LoVo (cell line): ENCODE measurements at regions not wholly inside any gene's neighbourhood (a gene's known extent, or its start where the extent isn't known, plus 50 kb on each side); places are given as distances from the start of the nearest gene placed in this dataset.

Experiments
- DNase-seq: peaks from one replicate; pipeline ENCODE4 v3.0.0-alpha.2; 2016; ENCODE audit warnings: low spot score

- DNase-seq, result no peak
These were observed 61.4 kb upstream of the SYT13 start for GRCh38 chr11:45347348-45348082.

GRCh38 chr11:45345491-45345890, 59.4 kb upstream of the SYT13 start:
- no peak for DNase-seq

DNA sequence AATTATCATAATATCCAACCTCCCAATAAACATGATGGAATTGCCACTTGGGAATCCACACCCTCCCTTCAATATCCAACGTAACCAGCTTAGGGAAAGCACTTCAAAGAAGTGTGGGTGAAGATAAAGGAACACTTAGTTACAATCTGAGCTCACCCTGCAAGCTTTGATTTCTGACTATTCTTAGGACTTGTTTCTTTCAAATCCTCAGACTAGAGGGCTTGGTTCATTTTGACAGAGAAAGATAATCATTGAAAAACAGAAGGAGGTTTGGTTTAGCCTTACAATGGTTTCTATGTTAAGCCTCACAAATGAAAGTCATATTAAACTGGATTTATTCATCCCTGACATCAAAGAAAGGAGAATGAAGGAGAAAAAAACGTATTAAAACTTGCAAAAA, 57.9 kb upstream of the SYT13 start:
- DNase-seq, result no peak

GRCh38 chr11:45343444-45343843, 57.3 kb upstream of the SYT13 start:
- DNase-seq, result no peak

GRCh38 chr11:45341372-45341771, 55.2 kb upstream of the SYT13 start:
- no peak for DNase-seq

GRCh38 chr11:45339729-45340519, 53.8 kb upstream of the SYT13 start:
- DNase-seq, result peak; percentile 80

DNA sequence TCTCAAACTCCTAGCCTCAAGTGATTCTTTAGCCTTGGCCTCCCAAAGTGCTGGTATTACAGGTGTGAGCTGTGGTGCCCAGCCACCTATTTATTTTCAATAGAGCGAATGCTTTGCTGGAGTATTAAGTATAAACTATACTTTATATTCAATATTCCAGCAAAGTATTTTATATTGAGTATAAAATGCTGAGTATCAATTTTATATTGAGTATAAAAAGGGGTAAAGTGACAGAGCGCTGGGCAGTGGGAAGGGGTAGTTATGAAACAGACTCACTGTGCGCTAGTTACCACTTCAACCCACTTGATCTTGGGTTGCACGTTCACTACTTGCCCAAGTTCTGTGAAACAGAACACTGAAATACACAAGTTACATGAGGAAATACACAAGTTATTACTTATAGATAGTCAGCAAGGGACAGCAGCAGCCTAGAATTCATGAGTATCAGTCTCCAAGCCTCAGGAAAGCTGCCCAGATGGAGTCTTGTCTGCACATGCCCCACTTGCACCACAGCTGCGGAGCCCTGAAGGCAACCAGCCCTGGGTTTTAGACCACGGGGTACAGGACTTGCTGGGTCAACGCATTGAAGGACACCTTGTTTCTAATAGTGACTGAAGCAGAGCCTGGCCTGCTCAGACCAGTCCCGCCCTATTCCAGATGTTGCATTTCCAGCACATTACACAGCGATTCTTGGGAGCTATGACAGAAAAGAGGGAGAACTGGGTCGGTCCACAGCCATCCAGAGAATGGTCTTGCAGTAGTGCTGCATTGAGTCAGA, 51.6 kb upstream of the SYT13 start:
- DNase-seq, result no peak

- DNase-seq, result no peak
These were observed 50.0 kb upstream of the SYT13 start for GRCh38 chr11:45336136-45336535.
